ENCODE measurements at regions not wholly inside any gene's neighbourhood (a gene's known extent, or its start where the extent isn't known, plus 50 kb on each side); places are given as distances from the start of the nearest gene placed in this dataset.

DNA sequence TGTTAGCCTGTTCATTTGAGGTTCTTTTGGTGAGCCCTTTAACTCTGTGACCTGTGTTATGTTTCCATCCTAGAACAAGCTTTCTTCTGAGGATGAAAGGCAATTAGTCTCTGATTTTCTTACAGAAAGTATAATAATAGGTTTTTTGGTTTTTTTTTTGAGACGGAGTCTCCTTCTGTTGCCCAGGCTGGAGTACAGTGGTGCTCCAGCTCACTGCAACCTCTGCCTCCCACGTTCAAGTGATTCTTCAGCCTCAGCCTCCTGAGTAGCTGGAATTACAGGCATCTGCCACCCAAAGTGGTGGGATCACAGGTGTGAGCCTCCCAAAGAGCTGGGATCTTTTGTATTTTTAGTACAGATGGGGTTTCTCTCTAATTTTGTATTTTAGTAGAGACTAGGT is 52.7 kb upstream of the SYNE2 start:
- no peak overlapping the region for H3K27ac ChIP-seq
- H3K36me3 ChIP-seq, result no peaks in the 10 kb centered on the region
- no peaks in the 10 kb centered on the region for H3K27me3 ChIP-seq
- H3K4me3 ChIP-seq, result peak overlapping the region in 1 of 2 donors; percentile 7
- no peaks in the 10 kb centered on the region for H3K9me3 ChIP-seq
- DNase-seq (ENCODE audit: low spot score), result no peak
- TF ChIP-seq, protein P1, sequence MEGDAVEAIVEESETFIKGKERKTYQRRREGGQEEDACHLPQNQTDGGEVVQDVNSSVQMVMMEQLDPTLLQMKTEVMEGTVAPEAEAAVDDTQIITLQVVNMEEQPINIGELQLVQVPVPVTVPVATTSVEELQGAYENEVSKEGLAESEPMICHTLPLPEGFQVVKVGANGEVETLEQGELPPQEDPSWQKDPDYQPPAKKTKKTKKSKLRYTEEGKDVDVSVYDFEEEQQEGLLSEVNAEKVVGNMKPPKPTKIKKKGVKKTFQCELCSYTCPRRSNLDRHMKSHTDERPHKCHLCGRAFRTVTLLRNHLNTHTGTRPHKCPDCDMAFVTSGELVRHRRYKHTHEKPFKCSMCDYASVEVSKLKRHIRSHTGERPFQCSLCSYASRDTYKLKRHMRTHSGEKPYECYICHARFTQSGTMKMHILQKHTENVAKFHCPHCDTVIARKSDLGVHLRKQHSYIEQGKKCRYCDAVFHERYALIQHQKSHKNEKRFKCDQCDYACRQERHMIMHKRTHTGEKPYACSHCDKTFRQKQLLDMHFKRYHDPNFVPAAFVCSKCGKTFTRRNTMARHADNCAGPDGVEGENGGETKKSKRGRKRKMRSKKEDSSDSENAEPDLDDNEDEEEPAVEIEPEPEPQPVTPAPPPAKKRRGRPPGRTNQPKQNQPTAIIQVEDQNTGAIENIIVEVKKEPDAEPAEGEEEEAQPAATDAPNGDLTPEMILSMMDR (IDR thresholded peaks at IDR 0.05), result no peak
- H3K4me1 ChIP-seq, result peaks cover 0 to 9% of the 10 kb centered on the region in 2 donors

DNA sequence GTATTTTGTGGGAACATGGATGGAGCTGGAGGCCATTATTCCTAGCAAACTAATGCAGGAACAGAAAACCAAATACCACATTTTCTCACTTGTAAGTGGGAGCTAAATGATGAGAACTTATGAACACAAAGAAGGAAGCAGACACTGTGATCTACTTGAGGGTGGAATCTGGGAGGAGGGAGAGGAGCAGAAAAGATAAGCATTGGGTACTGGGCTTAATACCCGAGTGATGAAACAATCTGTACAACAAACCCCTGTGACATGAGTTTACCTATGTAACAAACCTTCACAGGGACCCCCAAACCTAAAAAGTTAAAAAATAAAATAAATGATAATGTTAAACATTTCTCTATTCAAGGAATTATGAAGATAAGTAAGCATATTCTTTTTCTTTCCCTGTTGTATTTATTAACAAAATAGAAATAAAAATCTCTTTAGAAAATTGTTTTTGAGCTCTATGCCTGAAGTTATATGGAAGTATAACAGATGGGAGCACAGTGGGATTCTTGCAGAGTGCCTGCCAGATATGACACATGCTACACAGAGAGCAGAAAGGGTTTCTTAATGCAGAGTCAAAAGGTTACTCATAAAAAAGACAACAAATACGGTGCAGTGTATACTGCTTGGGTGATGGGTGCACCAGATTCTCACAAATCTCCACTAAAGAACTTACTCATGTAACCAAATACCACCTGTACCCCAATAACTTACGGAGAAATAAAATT is 52.0 kb upstream of the SYNE2 start:
- Histone ChIP-seq H3K27ac (no peak overlapping the region), H3K4me1 (peaks cover 0 to 9% of the 10 kb centered on the region in 2 donors), H3K27me3 (no peaks in the 10 kb centered on the region), H3K36me3 (no peaks in the 10 kb centered on the region), H3K4me3 (no peak overlapping the region), H3K9me3 (no peaks in the 10 kb centered on the region)
- DNase-seq (ENCODE audit: low spot score), result no peak
- TF ChIP-seq, protein P1 (IDR thresholded peaks at IDR 0.05), result no peak

All from right atrium auricular region (tissue), 2 donors.